Right atrium auricular region (tissue), 2 donors: ENCODE measurements at regions not wholly inside any gene's neighbourhood (a gene's known extent, or its start where the extent isn't known, plus 50 kb on each side); places are given as distances from the start of the nearest gene placed in this dataset.

Experiments used
- DNase-seq: peaks from one replicate; pipeline ENCODE4 v3.0.0-alpha.2; 2019; ENCODE audit warnings: low spot score
- H3K27ac ChIP-seq, 2 donors: fragments of 200-600 bp; sonication (generic); 1 replicate in 1 of 2; 2 replicates in 1 of 2; pipeline ENCODE4 v1.5.1; 2016 to 2019
- H3K27me3 ChIP-seq, 2 donors: fragments of 200-600 bp; sonication (generic); one replicate each; pipeline versions ENCODE4 v1.5.1 to v1.6.0; 2017 to 2019
- H3K36me3 ChIP-seq: fragments of 200-600 bp; sonication (generic); one replicate; pipeline ENCODE4 v1.5.1; 2016
- H3K4me1 ChIP-seq, 2 donors: fragments of 200-600 bp; sonication (generic); one replicate each; pipeline versions ENCODE4 v1.5.1 to v1.6.0; 2017 to 2019
- H3K4me3 ChIP-seq, 2 donors: fragments of 200-600 bp; sonication (generic); 1 replicate in 1 of 2; 2 replicates in 1 of 2; pipeline ENCODE4 v1.5.1; 2017 to 2019; ENCODE audit warnings: mild to moderate bottlenecking in 1 of 2, moderate library complexity in 1 of 2
- H3K9me3 ChIP-seq, 2 donors: fragments of 200-600 bp; sonication (generic); one replicate each; pipeline ENCODE4 v1.5.1; 2019
- TF ChIP-seq, protein P1 (sequence below), 2 donors: fragments of 200-600 bp; sonication (generic); IDR thresholded peaks; one replicate each; pipeline ENCODE4 v1.5.1; 2019; ENCODE audit warnings: antibody characterized with exemption in 2 of 2

DNA sequence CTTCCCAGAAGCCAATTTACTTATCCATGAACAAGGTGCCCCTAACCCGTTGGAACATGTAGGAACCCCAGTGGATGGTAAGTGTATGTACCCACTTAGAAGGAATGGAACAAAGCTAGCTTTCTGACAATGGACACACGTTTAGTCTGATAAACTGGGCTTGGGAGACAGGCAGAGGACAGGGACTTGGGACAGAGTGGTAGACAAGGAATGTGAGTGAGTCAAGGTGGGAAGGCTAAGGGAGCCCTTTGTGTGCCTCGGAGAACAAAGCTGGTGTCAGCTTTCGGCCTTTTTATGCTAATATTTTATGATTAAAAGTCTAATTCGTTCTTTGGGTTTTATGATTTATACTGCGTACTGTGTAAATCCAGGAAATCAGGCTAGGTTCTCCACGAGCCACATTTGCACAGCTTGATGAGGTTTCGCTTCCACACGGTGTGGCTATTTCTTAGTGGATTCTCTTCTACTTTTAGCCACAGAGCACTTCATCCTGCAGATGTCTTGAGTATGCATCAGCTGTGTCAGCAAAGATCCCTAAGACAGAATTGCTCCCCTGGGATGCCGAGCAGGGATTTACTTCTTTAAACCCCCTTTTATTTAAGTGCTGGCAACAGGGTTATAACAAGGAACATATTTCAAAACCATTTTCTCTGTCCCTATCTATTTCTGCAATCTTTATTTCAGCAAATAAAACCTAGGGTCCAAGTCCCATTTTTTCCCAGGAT is 258.5 kb downstream of the DLEU7 start:
- TF ChIP-seq, protein P1, sequence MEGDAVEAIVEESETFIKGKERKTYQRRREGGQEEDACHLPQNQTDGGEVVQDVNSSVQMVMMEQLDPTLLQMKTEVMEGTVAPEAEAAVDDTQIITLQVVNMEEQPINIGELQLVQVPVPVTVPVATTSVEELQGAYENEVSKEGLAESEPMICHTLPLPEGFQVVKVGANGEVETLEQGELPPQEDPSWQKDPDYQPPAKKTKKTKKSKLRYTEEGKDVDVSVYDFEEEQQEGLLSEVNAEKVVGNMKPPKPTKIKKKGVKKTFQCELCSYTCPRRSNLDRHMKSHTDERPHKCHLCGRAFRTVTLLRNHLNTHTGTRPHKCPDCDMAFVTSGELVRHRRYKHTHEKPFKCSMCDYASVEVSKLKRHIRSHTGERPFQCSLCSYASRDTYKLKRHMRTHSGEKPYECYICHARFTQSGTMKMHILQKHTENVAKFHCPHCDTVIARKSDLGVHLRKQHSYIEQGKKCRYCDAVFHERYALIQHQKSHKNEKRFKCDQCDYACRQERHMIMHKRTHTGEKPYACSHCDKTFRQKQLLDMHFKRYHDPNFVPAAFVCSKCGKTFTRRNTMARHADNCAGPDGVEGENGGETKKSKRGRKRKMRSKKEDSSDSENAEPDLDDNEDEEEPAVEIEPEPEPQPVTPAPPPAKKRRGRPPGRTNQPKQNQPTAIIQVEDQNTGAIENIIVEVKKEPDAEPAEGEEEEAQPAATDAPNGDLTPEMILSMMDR (IDR thresholded peaks at IDR 0.05), result no peak
- no peaks in the 10 kb centered on the region for H3K36me3 ChIP-seq
- H3K4me1 ChIP-seq, result peaks cover 0 to 13% of the 10 kb centered on the region in 2 donors
- no peaks in the 10 kb centered on the region for H3K27me3 ChIP-seq
- H3K9me3 ChIP-seq, result no peaks in the 10 kb centered on the region
- H3K27ac ChIP-seq, result no peak overlapping the region
- no peak overlapping the region for H3K4me3 ChIP-seq
- DNase-seq, result no peak

DNA sequence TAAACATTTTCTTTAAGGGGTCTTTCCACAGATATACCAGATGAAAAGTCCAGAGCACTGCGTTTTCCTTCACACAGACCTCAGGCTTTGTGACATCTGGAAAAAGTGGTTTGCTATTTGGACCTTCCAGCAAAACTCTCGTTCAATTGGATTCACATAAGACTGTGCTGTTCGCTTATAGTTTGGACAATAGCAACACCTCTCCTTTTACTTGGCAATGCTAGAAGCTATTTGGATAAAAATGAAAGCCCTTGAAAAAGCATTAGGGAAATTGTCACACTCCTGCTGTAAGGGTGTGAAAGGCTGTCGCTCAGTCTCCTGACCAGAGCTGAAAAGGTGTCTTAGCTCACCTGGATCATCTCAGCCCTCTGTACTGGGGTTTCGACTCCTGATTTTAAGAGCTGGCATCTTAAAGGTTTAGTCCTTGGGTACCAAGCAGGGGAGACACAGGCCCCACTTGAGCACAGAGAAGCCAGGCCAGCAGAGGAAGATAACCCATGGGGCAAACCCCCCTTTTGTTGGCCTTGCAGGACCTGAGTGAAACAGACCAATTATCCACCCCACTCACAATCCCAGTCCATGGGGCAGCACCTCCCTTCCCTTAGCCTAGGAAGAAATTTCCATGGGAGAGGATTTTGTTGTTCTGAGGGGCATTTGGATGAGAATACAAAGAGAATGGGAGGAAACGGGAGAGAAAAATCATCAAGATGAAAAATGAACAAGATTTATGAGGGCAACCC is 257.6 kb downstream of the DLEU7 start:
- peaks cover 0 to 13% of the 10 kb centered on the region in 2 donors for H3K4me1 ChIP-seq
- H3K4me3 ChIP-seq, result no peak overlapping the region
- H3K27me3 ChIP-seq, result no peaks in the 10 kb centered on the region
- no peaks in the 10 kb centered on the region for H3K36me3 ChIP-seq
- H3K27ac ChIP-seq, result no peak overlapping the region
- DNase-seq, result no peak
- TF ChIP-seq, protein P1 (IDR thresholded peaks at IDR 0.05), result no peak
- H3K9me3 ChIP-seq, result no peaks in the 10 kb centered on the region

DNA sequence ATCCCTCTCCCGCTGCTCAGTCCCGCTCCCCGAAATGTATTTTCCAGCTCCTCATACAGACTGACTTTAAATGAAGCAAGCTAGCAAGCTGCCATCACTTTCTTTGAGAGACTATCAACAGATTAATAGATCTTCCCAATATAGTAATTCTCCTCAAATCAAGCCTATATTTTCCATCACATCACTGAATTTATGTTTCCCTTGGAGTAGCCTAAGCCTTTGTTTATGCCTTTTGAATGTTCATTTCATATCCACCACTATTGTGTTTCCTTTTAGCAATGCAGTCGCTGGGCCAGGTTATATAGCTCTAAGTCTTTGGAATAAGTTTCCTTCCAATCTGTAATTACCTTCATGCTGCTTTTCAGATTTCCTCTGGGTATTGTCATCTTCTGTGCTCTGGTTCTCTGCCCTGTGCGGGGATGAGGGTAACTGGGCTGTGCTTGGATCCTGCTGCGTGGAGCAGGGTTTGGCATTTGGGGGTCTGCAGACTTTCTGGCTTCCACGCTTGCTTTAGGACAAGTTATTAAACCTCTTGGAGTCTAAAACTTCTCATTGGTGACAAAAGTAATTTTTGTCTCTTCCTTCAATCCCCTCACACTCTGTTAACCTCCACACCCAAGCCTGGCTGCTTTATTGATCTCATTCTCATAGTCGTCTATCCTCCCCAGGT is 256.9 kb downstream of the DLEU7 start:
- Histone ChIP-seq H3K27ac (no peak overlapping the region), H3K36me3 (no peaks in the 10 kb centered on the region), H3K4me1 (peaks cover 0 to 13% of the 10 kb centered on the region in 2 donors), H3K4me3 (no peak overlapping the region), H3K9me3 (no peaks in the 10 kb centered on the region), H3K27me3 (no peaks in the 10 kb centered on the region)
- DNase-seq, result no peak
- TF ChIP-seq, protein P1 (IDR thresholded peaks at IDR 0.05), result no peak

DNA sequence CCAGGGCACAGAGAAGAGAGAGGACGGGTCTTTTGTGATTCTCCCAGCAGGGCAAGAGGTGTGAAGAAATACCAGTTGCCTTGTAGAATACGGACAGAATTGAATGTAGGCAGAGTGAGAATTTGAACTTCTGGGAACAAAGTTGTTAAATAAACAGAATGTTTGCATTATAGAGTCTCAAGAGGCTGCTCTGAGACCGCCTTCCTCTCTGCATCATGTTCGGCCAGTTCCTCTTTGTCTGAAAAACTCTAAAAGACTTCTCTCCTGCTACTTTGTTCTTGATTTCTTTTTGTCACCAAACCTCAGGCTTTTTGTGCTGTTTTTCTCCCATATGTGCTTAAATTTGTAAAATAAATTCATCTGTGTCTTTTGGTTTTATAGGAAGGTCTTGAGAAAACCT is 256.4 kb downstream of the DLEU7 start:
- Histone ChIP-seq H3K4me3 (no peak overlapping the region), H3K9me3 (no peaks in the 10 kb centered on the region), H3K36me3 (no peaks in the 10 kb centered on the region), H3K27ac (no peak overlapping the region), H3K4me1 (peaks cover 0 to 13% of the 10 kb centered on the region in 2 donors), H3K27me3 (no peaks in the 10 kb centered on the region)
- DNase-seq, result no peak
- TF ChIP-seq, protein P1 (IDR thresholded peaks at IDR 0.05), result no peak

DNA sequence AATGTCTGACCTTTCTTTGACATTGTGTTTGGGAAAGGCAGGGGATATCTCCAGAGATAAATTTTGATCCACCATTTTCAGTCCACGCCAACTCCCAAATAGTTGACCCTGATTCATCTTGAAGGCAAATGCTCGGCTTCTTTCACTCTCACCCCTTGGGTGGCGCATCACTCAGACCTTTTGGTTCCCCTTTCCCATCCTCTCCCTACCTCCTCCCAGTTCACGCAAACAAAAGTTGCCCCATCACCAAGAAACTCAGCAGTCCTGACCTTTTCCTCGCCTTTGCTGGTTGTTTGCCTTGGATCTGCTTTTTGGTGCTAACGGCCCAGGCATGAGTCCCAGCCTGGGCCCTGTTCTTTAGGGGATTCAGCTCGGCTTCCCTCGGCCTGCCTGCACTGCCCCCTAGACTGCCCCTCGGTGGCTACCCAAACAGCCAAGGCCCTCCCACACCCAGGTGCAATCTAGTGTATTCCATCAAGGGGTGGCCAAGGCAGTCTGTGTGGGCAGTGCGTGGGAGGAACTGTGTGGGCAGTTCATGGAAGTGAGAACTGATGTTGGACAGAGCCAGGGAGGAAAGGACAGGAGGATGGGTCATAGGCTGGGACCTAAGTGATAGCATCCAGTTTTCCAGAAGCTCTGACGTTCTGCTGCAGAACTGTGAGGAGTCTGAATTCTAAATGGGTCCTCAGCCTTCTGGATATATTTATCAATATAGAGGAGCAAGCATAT is 255.7 kb downstream of the DLEU7 start:
- TF ChIP-seq, protein P1 (IDR thresholded peaks at IDR 0.05), result no peak
- H3K9me3 ChIP-seq, result no peaks in the 10 kb centered on the region
- no peak overlapping the region for H3K27ac ChIP-seq
- no peaks in the 10 kb centered on the region for H3K36me3 ChIP-seq
- DNase-seq, result no peak
- no peak overlapping the region for H3K4me3 ChIP-seq
- no peaks in the 10 kb centered on the region for H3K27me3 ChIP-seq
- H3K4me1 ChIP-seq, result peaks cover 0 to 13% of the 10 kb centered on the region in 2 donors
